ENCODE measurements at regions not wholly inside any gene's neighbourhood (a gene's known extent, or its start where the extent isn't known, plus 50 kb on each side); places are given as distances from the start of the nearest gene placed in this dataset.

GRCh38 chr4:28354880-28355656 lies 1494.4 kb downstream of the STIM2 start:
- Mint-ChIP-seq H3K36me3 (no peaks in the 10 kb centered on the region), H3K4me1 (no peaks in the 10 kb centered on the region), H3K9me3 (peaks cover 6% of the 10 kb centered on the region), H3K27me3 (no peaks in the 10 kb centered on the region), H3K4me3 (no peak overlapping the region), H3K27ac (no peak overlapping the region)
- DNase-seq = no peak

- H3K27ac Mint-ChIP-seq = no peak overlapping the region
- H3K36me3 Mint-ChIP-seq = no peaks in the 10 kb centered on the region
- no peaks in the 10 kb centered on the region for H3K27me3 Mint-ChIP-seq
- H3K4me3 Mint-ChIP-seq = no peak overlapping the region
- no peak for DNase-seq
- peaks cover 3% of the 10 kb centered on the region for H3K9me3 Mint-ChIP-seq
- no peaks in the 10 kb centered on the region for H3K4me1 Mint-ChIP-seq
Observed at GRCh38 chr4:28357990-28358389, 1497.3 kb downstream of the STIM2 start.

DNA sequence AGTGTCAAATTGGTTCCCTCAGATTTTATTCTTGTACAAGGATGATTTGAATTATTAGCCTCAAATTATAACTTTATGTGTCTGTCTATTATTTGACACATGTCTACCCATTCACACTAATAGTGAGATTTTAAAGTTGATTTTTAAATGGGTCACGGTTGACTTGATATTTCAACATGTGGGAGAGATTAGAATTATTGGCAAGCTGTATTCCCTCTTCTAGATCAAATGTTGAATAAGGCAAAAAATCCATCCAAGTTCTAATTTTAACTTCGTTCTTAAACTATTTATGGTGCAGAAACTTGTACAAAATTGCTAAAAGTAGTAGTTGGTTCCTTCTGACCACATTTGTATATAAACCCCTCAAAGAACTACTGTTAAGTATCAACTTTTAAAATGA lies 1498.0 kb downstream of the STIM2 start:
- Mint-ChIP-seq H3K4me3 (no peak overlapping the region), H3K36me3 (no peaks in the 10 kb centered on the region), H3K4me1 (no peaks in the 10 kb centered on the region), H3K27me3 (no peaks in the 10 kb centered on the region), H3K27ac (no peak overlapping the region), H3K9me3 (peaks cover 2% of the 10 kb centered on the region)
- DNase-seq = no peak

GRCh38 chr4:28360681-28361080 lies 1500.0 kb downstream of the STIM2 start:
- Mint-ChIP-seq H3K27ac (no peak overlapping the region), H3K4me1 (no peaks in the 10 kb centered on the region), H3K36me3 (no peaks in the 10 kb centered on the region), H3K9me3 (peaks cover 4% of the 10 kb centered on the region), H3K4me3 (no peak overlapping the region), H3K27me3 (no peaks in the 10 kb centered on the region)
- DNase-seq = no peak

DNA sequence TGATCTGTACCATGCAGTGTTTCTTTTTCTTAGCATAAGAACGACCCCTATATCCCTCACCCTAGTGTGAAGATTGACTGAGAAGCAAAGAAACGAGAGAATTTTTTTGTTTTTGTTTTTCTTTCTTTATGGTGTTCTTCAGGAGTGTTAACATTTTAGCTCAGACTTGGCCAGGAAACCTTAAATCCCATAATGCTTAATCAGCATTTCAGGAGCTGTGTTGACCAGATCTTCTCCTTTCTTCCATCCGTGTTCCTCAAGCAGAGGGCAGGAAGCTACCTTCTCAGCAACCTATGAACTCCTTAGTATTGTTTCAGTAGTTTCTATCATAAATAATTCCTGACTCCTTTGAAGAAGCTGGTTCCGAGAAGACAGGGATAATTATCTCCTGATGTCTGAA lies 1501.5 kb downstream of the STIM2 start:
- no peak overlapping the region for H3K27ac Mint-ChIP-seq
- H3K4me1 Mint-ChIP-seq = no peaks in the 10 kb centered on the region
- no peak overlapping the region for H3K4me3 Mint-ChIP-seq
- peaks cover 1% of the 10 kb centered on the region for H3K9me3 Mint-ChIP-seq
- DNase-seq = no peak
- H3K36me3 Mint-ChIP-seq = no peaks in the 10 kb centered on the region
- H3K27me3 Mint-ChIP-seq = no peaks in the 10 kb centered on the region

DNA sequence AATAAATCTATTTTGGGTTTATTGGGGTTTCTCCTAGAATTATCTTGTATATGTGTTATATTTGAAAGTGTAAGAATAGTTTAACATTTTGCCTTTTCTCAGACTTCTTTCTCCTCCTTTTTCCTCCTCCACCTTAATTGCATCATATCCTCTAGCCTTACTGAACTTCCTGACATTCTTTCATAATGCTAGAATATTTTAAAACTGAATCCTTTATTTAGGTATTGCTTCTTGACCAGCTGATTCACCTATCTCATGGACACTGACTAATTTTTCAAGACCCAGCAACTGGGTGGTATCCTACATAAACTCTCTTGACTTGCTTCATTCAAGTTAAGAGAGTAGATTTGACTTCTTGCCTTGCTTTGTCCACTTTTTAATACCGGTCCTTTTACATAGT lies 1508.9 kb downstream of the STIM2 start:
- Mint-ChIP-seq H3K27me3 (no peaks in the 10 kb centered on the region), H3K4me1 (no peaks in the 10 kb centered on the region), H3K4me3 (no peak overlapping the region), H3K27ac (no peak overlapping the region), H3K9me3 (peaks cover 8% of the 10 kb centered on the region), H3K36me3 (no peaks in the 10 kb centered on the region)
- no peak for DNase-seq

DNA sequence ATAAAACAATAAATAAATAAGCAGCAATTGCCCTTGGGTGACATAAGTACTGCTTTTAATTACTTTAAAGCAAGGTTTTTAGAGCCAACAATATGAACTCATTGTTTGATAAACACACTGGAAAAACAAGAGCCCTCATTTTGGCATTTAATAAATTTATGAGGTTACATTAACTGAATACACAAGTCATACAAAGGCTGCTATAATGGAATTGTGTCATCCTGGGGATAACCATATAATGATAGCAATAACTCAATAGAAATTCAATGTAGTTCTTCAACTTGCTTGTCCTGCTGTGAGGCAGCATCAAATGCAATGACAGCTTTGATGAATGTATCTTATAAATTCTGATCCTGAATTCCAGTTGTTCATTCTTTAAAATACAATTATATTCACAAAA lies 1512.5 kb downstream of the STIM2 start:
- Mint-ChIP-seq H3K27me3 (no peaks in the 10 kb centered on the region), H3K36me3 (no peaks in the 10 kb centered on the region), H3K4me1 (no peaks in the 10 kb centered on the region), H3K9me3 (peaks cover 15% of the 10 kb centered on the region), H3K4me3 (no peak overlapping the region), H3K27ac (no peak overlapping the region)
- no peak for DNase-seq

- H3K4me3 Mint-ChIP-seq = no peak overlapping the region
- H3K4me1 Mint-ChIP-seq = no peaks in the 10 kb centered on the region
- no peaks in the 10 kb centered on the region for H3K36me3 Mint-ChIP-seq
- H3K27ac Mint-ChIP-seq = no peak overlapping the region
- no peaks in the 10 kb centered on the region for H3K27me3 Mint-ChIP-seq
- peaks cover 15% of the 10 kb centered on the region for H3K9me3 Mint-ChIP-seq
- no peak for DNase-seq
Observed at GRCh38 chr4:28373601-28374000, 1513.0 kb downstream of the STIM2 start.

DNA sequence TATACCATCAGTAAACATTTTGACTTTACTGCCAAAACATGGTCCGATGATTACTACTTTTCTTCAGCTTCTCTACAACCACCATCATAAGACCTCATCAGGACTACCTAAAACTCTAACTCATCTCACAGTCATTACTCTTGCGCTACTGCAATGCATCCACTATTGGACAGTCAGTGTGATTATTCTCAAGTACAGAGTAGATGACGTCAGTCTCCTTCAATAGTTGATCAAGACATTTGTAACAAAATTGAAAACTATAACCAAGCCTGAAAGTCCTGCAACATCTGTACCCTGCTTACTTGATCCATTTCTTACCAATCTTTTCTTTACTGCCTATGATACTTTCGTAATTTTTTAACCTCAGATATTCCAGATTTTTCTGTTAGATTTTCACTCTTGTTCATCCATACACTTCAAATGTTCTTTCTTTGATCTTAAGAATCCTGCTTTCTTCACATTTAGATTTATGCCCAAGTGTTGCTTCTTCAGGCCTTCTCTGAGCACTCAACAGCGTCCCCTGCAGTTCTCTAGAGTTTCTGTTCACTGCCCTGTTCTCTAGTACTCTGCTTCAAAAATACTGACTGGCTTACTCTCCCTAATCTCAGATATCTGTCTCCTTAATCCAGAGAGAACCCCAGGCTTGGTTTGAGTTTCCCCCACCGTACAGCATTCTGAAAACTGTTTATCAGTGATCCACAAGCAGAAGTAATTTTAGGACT lies 1517.6 kb downstream of the STIM2 start:
- no peaks in the 10 kb centered on the region for H3K36me3 Mint-ChIP-seq
- no peaks in the 10 kb centered on the region for H3K4me1 Mint-ChIP-seq
- H3K9me3 Mint-ChIP-seq = peaks cover 15% of the 10 kb centered on the region
- H3K27ac Mint-ChIP-seq = no peak overlapping the region
- H3K27me3 Mint-ChIP-seq = no peaks in the 10 kb centered on the region
- DNase-seq = no peak
- H3K4me3 Mint-ChIP-seq = no peak overlapping the region

- Mint-ChIP-seq H3K27me3 (no peaks in the 10 kb centered on the region), H3K9me3 (peaks cover 5% of the 10 kb centered on the region), H3K4me3 (no peak overlapping the region), H3K27ac (no peak overlapping the region), H3K36me3 (no peaks in the 10 kb centered on the region), H3K4me1 (no peaks in the 10 kb centered on the region)
- DNase-seq = no peak
Observed at GRCh38 chr4:28385801-28386200, 1525.2 kb downstream of the STIM2 start.

DNA sequence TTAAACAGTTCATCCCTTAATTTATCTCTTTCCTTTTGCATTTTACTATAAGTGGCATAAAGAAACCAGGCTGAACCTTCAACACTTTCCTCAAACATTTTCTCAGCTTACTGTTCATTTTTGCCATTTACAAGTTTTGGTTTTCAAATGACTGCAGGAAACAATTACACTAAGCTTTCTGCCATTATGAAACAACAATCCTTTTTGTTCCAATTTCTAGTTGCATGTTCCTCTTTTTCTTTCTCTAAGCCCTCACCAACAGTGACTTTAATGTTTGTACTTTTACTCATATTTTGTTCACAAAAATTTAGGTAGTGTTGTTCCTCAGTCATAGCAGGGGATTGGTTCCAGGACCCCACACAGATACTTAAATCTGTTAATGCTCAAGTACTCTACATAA lies 1526.1 kb downstream of the STIM2 start:
- Mint-ChIP-seq H3K27me3 (no peaks in the 10 kb centered on the region), H3K4me1 (no peaks in the 10 kb centered on the region), H3K4me3 (no peak overlapping the region), H3K9me3 (peaks cover 8% of the 10 kb centered on the region), H3K36me3 (no peaks in the 10 kb centered on the region), H3K27ac (no peak overlapping the region)
- no peak for DNase-seq

DNA sequence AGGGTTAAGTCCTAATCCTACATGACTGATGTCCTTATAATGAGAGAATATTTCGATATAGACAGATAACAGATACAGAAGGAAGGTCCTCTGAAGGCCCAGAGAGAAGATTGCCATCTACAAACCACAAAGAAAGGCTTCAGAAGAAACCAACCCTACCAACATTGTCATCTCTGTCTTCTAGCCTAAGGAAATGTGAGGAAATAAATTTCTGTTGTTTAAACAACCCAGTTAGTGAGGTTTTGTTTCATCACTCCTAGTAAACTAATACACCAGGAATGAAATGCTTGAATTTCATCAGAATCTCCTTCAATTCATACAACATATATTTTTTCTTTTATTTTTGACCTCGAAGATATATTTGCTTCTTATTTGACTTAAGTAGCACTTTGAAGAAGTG lies 1527.8 kb downstream of the STIM2 start:
- no peaks in the 10 kb centered on the region for H3K4me1 Mint-ChIP-seq
- no peaks in the 10 kb centered on the region for H3K36me3 Mint-ChIP-seq
- peaks cover 10% of the 10 kb centered on the region for H3K9me3 Mint-ChIP-seq
- H3K27ac Mint-ChIP-seq = no peak overlapping the region
- DNase-seq = no peak
- H3K27me3 Mint-ChIP-seq = no peaks in the 10 kb centered on the region
- no peak overlapping the region for H3K4me3 Mint-ChIP-seq

GRCh38 chr4:28391877-28392276 lies 1531.2 kb downstream of the STIM2 start:
- peaks cover 10% of the 10 kb centered on the region for H3K9me3 Mint-ChIP-seq
- DNase-seq = no peak
- no peaks in the 10 kb centered on the region for H3K27me3 Mint-ChIP-seq
- H3K27ac Mint-ChIP-seq = no peak overlapping the region
- no peaks in the 10 kb centered on the region for H3K36me3 Mint-ChIP-seq
- no peak overlapping the region for H3K4me3 Mint-ChIP-seq
- H3K4me1 Mint-ChIP-seq = no peaks in the 10 kb centered on the region

DNA sequence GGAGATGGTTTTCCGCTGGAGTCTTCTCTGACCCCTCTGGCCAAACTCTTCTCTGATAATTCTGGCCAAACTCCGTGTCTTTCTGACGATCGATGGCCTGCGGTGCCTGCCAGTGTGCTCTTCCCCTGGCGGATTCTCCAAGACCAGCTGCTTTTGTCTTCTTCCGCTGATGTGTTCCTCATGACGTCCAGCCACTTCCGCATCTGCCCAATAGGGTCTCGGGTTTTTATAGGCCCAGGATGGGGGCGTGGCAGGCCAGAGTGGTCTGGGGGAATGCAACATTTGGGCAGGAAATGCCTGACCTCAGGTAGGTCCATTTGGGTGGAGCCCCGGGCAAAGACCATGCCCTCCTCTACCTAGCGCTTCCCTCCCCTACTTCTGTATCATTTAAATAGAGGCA lies 1542.1 kb downstream of the STIM2 start:
- Mint-ChIP-seq H3K4me1 (no peaks in the 10 kb centered on the region), H3K27me3 (no peaks in the 10 kb centered on the region), H3K9me3 (peaks cover 9% of the 10 kb centered on the region), H3K36me3 (no peaks in the 10 kb centered on the region), H3K27ac (no peak overlapping the region), H3K4me3 (no peak overlapping the region)
- no peak for DNase-seq

GRCh38 chr4:28421221-28421620 lies 1560.6 kb downstream of the STIM2 start:
- H3K36me3 Mint-ChIP-seq = no peaks in the 10 kb centered on the region
- no peak overlapping the region for H3K4me3 Mint-ChIP-seq
- H3K27ac Mint-ChIP-seq = no peak overlapping the region
- no peaks in the 10 kb centered on the region for H3K27me3 Mint-ChIP-seq
- no peak for DNase-seq
- H3K9me3 Mint-ChIP-seq = peaks cover 4% of the 10 kb centered on the region
- no peaks in the 10 kb centered on the region for H3K4me1 Mint-ChIP-seq

DNA sequence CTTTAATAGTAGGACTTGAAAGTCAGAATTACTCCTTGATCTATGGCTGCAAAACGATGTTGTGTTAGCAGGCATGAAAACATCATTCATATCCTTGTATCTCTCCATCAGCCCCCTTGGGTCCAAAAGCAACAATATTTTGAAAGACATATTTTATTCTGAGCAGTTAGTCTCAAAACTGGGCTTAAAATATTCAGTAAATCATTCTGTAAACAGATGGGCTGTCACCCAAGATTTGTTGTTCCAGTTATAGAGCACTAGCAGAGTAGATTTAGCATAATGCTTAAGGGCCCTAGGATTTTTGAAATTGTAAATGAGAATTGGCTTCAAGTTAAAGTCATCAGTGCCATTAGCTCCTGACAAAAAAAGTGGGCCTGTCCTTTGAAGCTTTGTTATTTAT lies 1565.6 kb downstream of the STIM2 start:
- Mint-ChIP-seq H3K27me3 (no peaks in the 10 kb centered on the region), H3K4me1 (no peaks in the 10 kb centered on the region)

More for the DNA sequence above, 1565.6 kb downstream of the STIM2 start:
- Mint-ChIP-seq H3K4me3 (no peak overlapping the region), H3K9me3 (peaks cover 5% of the 10 kb centered on the region), H3K27ac (no peak overlapping the region), H3K36me3 (no peaks in the 10 kb centered on the region)
- DNase-seq = no peak
